Prostate gland (tissue), 2 donors: ENCODE measurements at regions not wholly inside any gene's neighbourhood (a gene's known extent, or its start where the extent isn't known, plus 50 kb on each side); places are given as distances from the start of the nearest gene placed in this dataset.

ENCODE experiments used
- DNase-seq: peaks from one replicate; pipeline ENCODE4 v3.0.0-alpha.2; 2019; ENCODE audit warnings: low spot score
- H3K27ac ChIP-seq, 2 donors: fragments of 200-600 bp; sonication (generic); 2 replicates each; pipeline ENCODE4 v1.5.1; 2017 to 2019
- H3K27me3 ChIP-seq: fragments of 200-600 bp; sonication (generic); replicated peaks from 2 replicates; pipeline ENCODE4 v1.5.1; 2019; ENCODE audit not compliant: insufficient read depth
- H3K36me3 ChIP-seq, 2 donors: fragments of 200-600 bp; sonication (generic); 1 replicate in 1 of 2; 2 replicates in 1 of 2; pipeline versions ENCODE4 v1.5.1 to v1.8.1; 2017 to 2019
- H3K4me1 ChIP-seq: fragments of 200-600 bp; sonication (generic); replicated peaks from 2 replicates; pipeline ENCODE4 v1.5.1; 2019
- H3K4me3 ChIP-seq, 2 donors: fragments of 200-600 bp; sonication (generic); 2 replicates each; pipeline ENCODE4 v1.5.1; 2017 to 2019
- H3K9me3 ChIP-seq: fragments of 200-600 bp; sonication (generic); 2 replicates; pipeline ENCODE4 v1.5.1; 2017
- POLR2A ChIP-seq: fragments of 450-650 bp; IDR thresholded peaks from one replicate; pipeline ENCODE4 v1.6.1; 2016; ENCODE audit warnings: antibody characterized with exemption, mild to moderate bottlenecking
- POLR2AphosphoS5 ChIP-seq: sonication (generic); formaldehyde crosslinking; IDR thresholded peaks from one replicate; pipeline ENCODE4 v1.6.1; 2017; ENCODE audit warnings: antibody characterized with exemption
- WGBS: methylation state at CpG from one replicate; pipeline ENCODE4 v1.1.5; 2018; 5-methylcytosine and 5-hydroxymethylcytosine counted together
- intact Hi-C: fragments of 100-400 bp; cut with DNase I; formaldehyde crosslinking; loops from one replicate; pipeline ENCODE4 v1.14.2; 2022
- TF ChIP-seq, protein P1 (sequence below), 4 experiments: fragments of 200-600 bp in 2 of 4; fragments of 450-650 bp in 2 of 4; sonication (generic) in 2 of 4; IDR thresholded peaks; 1 replicate in 3 of 4; 2 replicates in 1 of 4; pipeline ENCODE4 v1.5.1; 2016 to 2019; ENCODE audit warnings: antibody characterized with exemption in 4 of 4, mild to moderate bottlenecking in 2 of 4, moderate library complexity in 2 of 4

DNA sequence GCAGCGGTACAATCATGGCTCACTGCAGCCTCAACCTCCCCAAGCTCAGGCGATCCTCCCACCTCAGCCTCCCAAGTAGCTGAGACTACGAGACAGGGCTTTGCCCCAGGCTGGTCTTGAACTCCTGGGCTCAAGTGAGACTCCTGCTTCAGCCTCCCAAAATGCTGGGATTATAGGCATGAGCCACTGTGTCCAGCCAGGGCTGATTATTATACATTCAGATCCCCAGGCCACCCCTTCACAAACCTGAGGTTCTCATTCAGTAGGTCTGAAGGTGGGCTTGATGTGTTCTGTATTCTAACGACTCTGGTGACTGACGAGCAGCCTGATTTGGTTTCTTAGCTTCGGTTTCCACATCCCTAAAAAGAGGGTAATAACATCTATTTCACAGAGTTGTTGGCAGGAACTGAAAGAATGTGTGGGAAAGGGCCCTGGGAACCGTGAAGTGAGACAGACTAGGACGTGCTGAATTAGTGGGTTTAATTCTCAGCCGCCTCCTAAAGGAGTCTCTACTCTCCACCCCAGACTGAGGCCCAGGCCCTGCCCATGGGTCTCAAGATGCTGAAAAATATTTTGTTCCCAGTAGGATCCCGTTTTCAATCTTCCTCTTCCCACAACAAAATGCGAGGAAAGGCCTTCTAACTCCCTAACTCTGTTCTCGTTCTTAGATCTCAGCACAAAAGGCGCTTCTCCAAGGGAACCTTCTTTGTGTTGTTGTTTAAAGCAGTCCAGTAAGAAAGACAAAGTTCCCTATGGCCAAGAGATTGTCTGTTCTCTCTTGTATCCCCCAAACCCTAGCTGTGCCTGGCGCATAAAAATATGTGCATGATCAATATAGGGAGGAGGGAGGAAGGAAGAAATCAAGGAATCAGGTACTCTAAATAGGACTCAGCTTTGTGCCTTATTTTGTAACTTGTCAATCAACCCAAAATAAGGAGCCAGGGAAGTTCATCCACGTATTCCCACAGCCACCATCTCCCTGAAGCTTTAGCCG, 210.0 kb upstream of the TOPAZ1 start:
- Histone ChIP-seq H3K4me3 (no peak overlapping the region), H3K4me1 (no peaks in the 10 kb centered on the region), H3K9me3 (no peaks in the 10 kb centered on the region), H3K27me3 (no peaks in the 10 kb centered on the region), H3K27ac (no peak overlapping the region), H3K36me3 (no peaks in the 10 kb centered on the region)
- DNase-seq = no peak
- intact Hi-C loops = no loop called here
- 84% methylated on average over 16 of the region's 16 CpGs for WGBS
- TF ChIP-seq, protein P1, sequence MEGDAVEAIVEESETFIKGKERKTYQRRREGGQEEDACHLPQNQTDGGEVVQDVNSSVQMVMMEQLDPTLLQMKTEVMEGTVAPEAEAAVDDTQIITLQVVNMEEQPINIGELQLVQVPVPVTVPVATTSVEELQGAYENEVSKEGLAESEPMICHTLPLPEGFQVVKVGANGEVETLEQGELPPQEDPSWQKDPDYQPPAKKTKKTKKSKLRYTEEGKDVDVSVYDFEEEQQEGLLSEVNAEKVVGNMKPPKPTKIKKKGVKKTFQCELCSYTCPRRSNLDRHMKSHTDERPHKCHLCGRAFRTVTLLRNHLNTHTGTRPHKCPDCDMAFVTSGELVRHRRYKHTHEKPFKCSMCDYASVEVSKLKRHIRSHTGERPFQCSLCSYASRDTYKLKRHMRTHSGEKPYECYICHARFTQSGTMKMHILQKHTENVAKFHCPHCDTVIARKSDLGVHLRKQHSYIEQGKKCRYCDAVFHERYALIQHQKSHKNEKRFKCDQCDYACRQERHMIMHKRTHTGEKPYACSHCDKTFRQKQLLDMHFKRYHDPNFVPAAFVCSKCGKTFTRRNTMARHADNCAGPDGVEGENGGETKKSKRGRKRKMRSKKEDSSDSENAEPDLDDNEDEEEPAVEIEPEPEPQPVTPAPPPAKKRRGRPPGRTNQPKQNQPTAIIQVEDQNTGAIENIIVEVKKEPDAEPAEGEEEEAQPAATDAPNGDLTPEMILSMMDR (IDR thresholded peaks at IDR 0.05) = no peak
- TF ChIP-seq POLR2AphosphoS5 = no peak
- TF ChIP-seq POLR2A = no peak

DNA sequence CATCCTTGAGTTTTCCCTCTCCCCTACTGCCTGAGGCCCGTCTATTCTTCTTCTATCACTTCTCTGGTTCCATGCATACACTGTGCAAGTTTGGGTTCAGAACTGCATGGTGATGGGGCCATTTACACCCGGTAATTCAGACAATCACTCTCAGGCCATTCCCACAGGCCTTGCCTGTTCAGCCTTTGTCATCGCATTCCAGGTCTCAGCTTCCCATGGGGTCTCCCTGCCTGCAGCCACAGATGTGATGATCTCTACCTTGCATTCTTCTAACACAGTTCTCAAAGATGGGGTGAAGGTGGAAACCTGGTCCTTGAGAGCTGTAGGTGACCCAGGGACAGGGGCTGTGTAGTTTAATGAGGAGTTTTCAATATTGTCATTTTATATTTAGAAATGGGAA, 209.2 kb upstream of the TOPAZ1 start:
- TF ChIP-seq, protein P1 (IDR thresholded peaks at IDR 0.05) = no peak
- TF ChIP-seq POLR2AphosphoS5 (no peak), POLR2A (no peak)
- no peaks in the 10 kb centered on the region for H3K9me3 ChIP-seq
- no peak for DNase-seq

DNA sequence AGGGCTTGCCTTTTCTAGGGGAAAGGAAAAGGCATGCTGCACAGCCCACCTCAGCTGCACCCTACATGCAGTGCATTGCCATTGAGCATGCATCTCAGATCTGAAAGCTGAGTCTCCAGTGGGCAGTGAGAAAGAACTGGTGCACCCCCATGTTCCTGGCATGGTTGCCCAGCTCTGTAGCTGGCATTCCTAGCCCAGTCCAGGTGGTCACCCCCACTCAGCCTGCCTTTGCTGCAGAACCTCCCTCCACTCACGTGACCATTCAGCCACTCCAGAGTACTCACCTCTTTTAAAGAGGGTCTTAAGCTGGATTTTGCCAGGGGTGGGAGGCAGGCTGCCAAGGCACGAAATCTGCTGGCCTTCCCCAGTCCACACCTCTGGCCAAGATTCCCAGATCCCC, 208.6 kb upstream of the TOPAZ1 start:
- no peaks in the 10 kb centered on the region for H3K36me3 ChIP-seq
- intact Hi-C loops = no loop called here
- H3K9me3 ChIP-seq = no peaks in the 10 kb centered on the region
- H3K27ac ChIP-seq = no peak overlapping the region
- H3K4me1 ChIP-seq = no peaks in the 10 kb centered on the region
- WGBS = 66% methylated on average over 2 of the region's 2 CpGs
- TF ChIP-seq, protein P1 (IDR thresholded peaks at IDR 0.05) = no peak
- TF ChIP-seq POLR2A (no peak), POLR2AphosphoS5 (no peak)
- no peak for DNase-seq
- no peak overlapping the region for H3K4me3 ChIP-seq
- H3K27me3 ChIP-seq = no peaks in the 10 kb centered on the region

More for the DNA sequence above, 209.2 kb upstream of the TOPAZ1 start:
- H3K27me3 ChIP-seq = no peaks in the 10 kb centered on the region
- 83% methylated on average over 3 of the region's 3 CpGs for WGBS
- H3K27ac ChIP-seq = no peak overlapping the region
- H3K36me3 ChIP-seq = no peaks in the 10 kb centered on the region
- H3K4me3 ChIP-seq = no peak overlapping the region
- H3K4me1 ChIP-seq = no peaks in the 10 kb centered on the region
- intact Hi-C loops = no loop called here

DNA sequence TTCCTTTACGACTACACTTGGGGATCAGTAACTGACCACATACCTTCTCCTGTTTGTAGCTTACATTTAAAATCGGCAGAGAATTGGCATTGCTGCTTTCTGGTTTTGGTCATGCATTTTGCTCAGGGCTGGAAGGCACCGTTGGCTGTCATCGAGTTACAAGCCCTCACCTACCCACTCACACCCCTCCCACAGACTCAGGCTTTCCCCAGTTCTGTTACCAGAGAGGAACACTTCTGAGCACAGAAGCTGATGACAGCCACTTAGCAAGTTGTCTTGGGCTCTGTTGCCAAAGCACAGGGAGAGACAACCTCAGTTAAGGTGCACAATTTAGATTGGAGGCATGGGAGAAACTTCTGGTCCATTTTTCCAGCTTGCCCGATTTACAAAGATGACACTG, 204.8 kb upstream of the TOPAZ1 start:
- DNase-seq = no peak
- no peak overlapping the region for H3K4me3 ChIP-seq
- no peaks in the 10 kb centered on the region for H3K4me1 ChIP-seq
- 52% methylated on average over 5 of the region's 5 CpGs for WGBS
- intact Hi-C loops = no loop called here
- TF ChIP-seq POLR2A = no peak
- TF ChIP-seq, protein P1 (IDR thresholded peaks at IDR 0.05) = no peak
- TF ChIP-seq POLR2AphosphoS5 = no peak
- no peaks in the 10 kb centered on the region for H3K9me3 ChIP-seq
- no peaks in the 10 kb centered on the region for H3K36me3 ChIP-seq
- H3K27ac ChIP-seq = no peak overlapping the region
- H3K27me3 ChIP-seq = no peaks in the 10 kb centered on the region

DNA sequence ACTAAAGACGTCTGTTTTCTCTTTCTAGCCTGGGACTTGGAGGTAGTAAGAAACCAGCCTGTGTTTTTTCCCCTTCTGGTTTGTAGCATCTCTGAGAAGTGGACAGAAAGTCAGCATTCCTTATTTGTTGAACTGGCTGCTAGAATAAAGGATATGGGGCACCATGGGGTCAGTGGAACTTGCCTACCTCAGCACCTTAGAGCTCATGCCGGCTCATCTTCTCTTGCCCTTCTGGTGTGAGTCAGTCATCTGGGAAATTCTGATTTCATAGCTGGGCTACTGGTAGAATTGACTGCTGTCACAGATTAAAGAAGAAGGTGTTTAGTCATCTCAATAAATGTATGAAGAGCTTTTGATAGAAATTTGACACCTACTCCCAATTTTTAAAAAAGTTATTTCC, 202.7 kb upstream of the TOPAZ1 start:
- WGBS = 79% methylated on average over 2 of the region's 2 CpGs
- no peak for DNase-seq
- TF ChIP-seq POLR2A (no peak), POLR2AphosphoS5 (no peak)
- TF ChIP-seq, protein P1 (IDR thresholded peaks at IDR 0.05) = no peak

More for the DNA sequence above, 202.7 kb upstream of the TOPAZ1 start:
- H3K9me3 ChIP-seq = no peaks in the 10 kb centered on the region
- no peak overlapping the region for H3K4me3 ChIP-seq
- H3K36me3 ChIP-seq = no peaks in the 10 kb centered on the region
- no peak overlapping the region for H3K27ac ChIP-seq
- no peaks in the 10 kb centered on the region for H3K4me1 ChIP-seq
- H3K27me3 ChIP-seq = no peaks in the 10 kb centered on the region
- intact Hi-C loops = no loop called here
